K562 (cell line): ENCODE measurements at regions not wholly inside any gene's neighbourhood (a gene's known extent, or its start where the extent isn't known, plus 50 kb on each side); places are given as distances from the start of the nearest gene placed in this dataset.
A peak's percentile ranks its signal among the peaks of the same experiment; 100 is the strongest.

Source experiments
- ATF7 ChIP-seq: fragments of 450-650 bp; IDR thresholded peaks from 2 replicates; pipeline ENCODE4 v1.7.1; 2014; ENCODE audit warnings: mild to moderate bottlenecking, moderate library complexity
- CBFA2T3 ChIP-seq: fragments of 450-650 bp; IDR thresholded peaks from 2 replicates; pipeline ENCODE4 v1.6.1; 2017
- DMBX1 ChIP-seq: fragments of 250-450 bp; sonication (Bioruptor Pico); IDR thresholded peaks from 2 replicates; pipeline ENCODE4 v1.8.0; 2022; ENCODE audit warnings: inconsistent platforms, mild to moderate bottlenecking, moderate library complexity, borderline replicate concordance
- EP300 ChIP-seq: IDR thresholded peaks from 2 replicates; pipeline ENCODE4 v1.6.1; 2012; ENCODE audit warnings: low read length, improper control_type of control experiment
- GABPA ChIP-seq: fragments of 200-800 bp; sonication (Bioruptor generic); conservative IDR thresholded peaks from 2 replicates; pipeline ENCODE4 v1.6.1; 2016; ENCODE audit warnings: low read depth, missing genetic modification characterization, missing compliant biosample characterization
- HES1 ChIP-seq: fragments of 450-650 bp; IDR thresholded peaks from 2 replicates; pipeline ENCODE4 v1.6.1; 2016; ENCODE audit warnings: low read depth, mild to moderate bottlenecking, moderate library complexity
- JUN ChIP-seq, 2 experiments: sonication (generic) in 1 of 2; formaldehyde crosslinking in 1 of 2; IDR thresholded peaks; 2 replicates each; pipeline versions ENCODE4 v1.6.1 to v1.8.0; 2012 to 2022; ENCODE audit warnings: borderline replicate concordance in 2 of 2, mild to moderate bottlenecking in 2 of 2, improper control_type of control experiment in 1 of 2, low read depth in 1 of 2, low read length in 1 of 2, missing genetic modification reagents in 1 of 2
- L3MBTL2 ChIP-seq: fragments of 450-650 bp; IDR thresholded peaks from 2 replicates; pipeline ENCODE4 v1.6.1; 2016; ENCODE audit warnings: mild to moderate bottlenecking, moderate library complexity
- MEIS2 ChIP-seq: fragments of 450-650 bp; IDR thresholded peaks from 2 replicates; pipeline ENCODE4 v1.6.1; 2014; ENCODE audit warnings: mild to moderate bottlenecking; ENCODE audit not compliant: partially characterized antibody
- MGA ChIP-seq: fragments of 450-650 bp; IDR thresholded peaks from 2 replicates; pipeline ENCODE4 v1.6.1; 2016; ENCODE audit warnings: mild to moderate bottlenecking, moderate library complexity
- PBX2 ChIP-seq, 2 experiments: IDR thresholded peaks in 1 of 2; conservative IDR thresholded peaks in 1 of 2; 2 replicates each; pipeline ENCODE4 v1.6.1; 2016; ENCODE audit warnings: low read depth in 2 of 2, mild to moderate bottlenecking in 1 of 2, missing compliant biosample characterization in 1 of 2, missing genetic modification characterization in 1 of 2, moderate library complexity in 1 of 2
- ZNF75A ChIP-seq: fragments of 450-650 bp; formaldehyde crosslinking; IDR thresholded peaks from 2 replicates; pipeline ENCODE4 v1.4.0; 2020; ENCODE audit warnings: mild to moderate bottlenecking

- TF ChIP-seq MGA (peak; percentile 46), DMBX1 (no peak), L3MBTL2 (0 out of 2 replicates have a peak, but pooled peaks have one; percentile 52), EP300 (0 out of 2 replicates have a peak, but pooled peaks have one; percentile 24), MEIS2 (peak; percentile 85), ATF7 (peak; percentile 66), HES1 (peak; percentile 77), CBFA2T3 (peak; percentile 25; the same call in 1 of the 2 replicates), PBX2 (CRISPR knock-in tag; IDR thresholded peaks at IDR 0.05; ENCODE audit: low read depth) (no peak), PBX2 (tag; conservative IDR thresholded peaks at IDR 0.05; ENCODE audit: low read depth) (peak; percentile 71), ZNF75A (CRISPR knock-in tag) (peak; percentile 65; the same call in 1 of the 2 replicates), JUN (IDR thresholded peaks at IDR 0.05; ENCODE audit: borderline replicate concordance, low read depth, low read length) (peak; percentile 73), JUN (CRISPR knock-in tag; IDR thresholded peaks at IDR 0.05; ENCODE audit: borderline replicate concordance) (no peak), GABPA (tag) (no peak)
Measured at GRCh38 chr1:108357802-108358201, 92.3 kb upstream of the NBPF6 start (continued).
